ENCODE measurements at regions not wholly inside any gene's neighbourhood (a gene's known extent, or its start where the extent isn't known, plus 50 kb on each side); places are given as distances from the start of the nearest gene placed in this dataset.

DNA sequence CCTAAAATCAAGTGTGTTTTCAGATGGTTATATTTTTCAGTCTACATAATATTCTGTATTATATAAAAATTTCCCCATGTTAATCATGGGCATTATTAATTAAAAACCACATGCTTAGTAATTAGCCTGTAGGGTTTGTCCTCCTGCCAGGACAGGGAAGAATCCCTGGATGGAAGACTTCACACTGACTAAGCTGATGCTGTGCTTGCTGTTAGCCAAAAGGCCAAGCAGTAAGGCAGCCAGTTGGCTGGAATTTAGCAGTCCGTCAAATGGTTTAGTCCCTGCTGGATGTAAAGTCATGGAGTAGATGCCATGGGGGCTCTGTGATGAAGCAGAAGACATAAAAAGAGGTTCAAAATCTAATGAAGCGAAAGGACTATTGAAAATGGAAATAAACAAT is 168.0 kb upstream of the OBI1 start:
- Histone ChIP-seq H3K27me3 (ENCODE audit: insufficient read depth, low read depth, low read length) (no peaks in the 10 kb centered on the region), H3K9me3 (ENCODE audit: low read length) (no peaks in the 10 kb centered on the region)
- TF ChIP-seq, protein P1, sequence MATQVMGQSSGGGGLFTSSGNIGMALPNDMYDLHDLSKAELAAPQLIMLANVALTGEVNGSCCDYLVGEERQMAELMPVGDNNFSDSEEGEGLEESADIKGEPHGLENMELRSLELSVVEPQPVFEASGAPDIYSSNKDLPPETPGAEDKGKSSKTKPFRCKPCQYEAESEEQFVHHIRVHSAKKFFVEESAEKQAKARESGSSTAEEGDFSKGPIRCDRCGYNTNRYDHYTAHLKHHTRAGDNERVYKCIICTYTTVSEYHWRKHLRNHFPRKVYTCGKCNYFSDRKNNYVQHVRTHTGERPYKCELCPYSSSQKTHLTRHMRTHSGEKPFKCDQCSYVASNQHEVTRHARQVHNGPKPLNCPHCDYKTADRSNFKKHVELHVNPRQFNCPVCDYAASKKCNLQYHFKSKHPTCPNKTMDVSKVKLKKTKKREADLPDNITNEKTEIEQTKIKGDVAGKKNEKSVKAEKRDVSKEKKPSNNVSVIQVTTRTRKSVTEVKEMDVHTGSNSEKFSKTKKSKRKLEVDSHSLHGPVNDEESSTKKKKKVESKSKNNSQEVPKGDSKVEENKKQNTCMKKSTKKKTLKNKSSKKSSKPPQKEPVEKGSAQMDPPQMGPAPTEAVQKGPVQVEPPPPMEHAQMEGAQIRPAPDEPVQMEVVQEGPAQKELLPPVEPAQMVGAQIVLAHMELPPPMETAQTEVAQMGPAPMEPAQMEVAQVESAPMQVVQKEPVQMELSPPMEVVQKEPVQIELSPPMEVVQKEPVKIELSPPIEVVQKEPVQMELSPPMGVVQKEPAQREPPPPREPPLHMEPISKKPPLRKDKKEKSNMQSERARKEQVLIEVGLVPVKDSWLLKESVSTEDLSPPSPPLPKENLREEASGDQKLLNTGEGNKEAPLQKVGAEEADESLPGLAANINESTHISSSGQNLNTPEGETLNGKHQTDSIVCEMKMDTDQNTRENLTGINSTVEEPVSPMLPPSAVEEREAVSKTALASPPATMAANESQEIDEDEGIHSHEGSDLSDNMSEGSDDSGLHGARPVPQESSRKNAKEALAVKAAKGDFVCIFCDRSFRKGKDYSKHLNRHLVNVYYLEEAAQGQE (IDR thresholded peaks at IDR 0.05; ENCODE audit: borderline replicate concordance), result no peak
- TF ChIP-seq EZH2 (IDR thresholded peaks at IDR 0.05; ENCODE audit: borderline replicate concordance, insufficient read depth, low read length, poor library complexity, severe bottlenecking) (no peak), EP300 (conservative IDR thresholded peaks at IDR 0.05; ENCODE audit: poor library complexity, severe bottlenecking) (no peak), POLR2AphosphoS5 (IDR thresholded peaks at IDR 0.05) (no peak)

DNA sequence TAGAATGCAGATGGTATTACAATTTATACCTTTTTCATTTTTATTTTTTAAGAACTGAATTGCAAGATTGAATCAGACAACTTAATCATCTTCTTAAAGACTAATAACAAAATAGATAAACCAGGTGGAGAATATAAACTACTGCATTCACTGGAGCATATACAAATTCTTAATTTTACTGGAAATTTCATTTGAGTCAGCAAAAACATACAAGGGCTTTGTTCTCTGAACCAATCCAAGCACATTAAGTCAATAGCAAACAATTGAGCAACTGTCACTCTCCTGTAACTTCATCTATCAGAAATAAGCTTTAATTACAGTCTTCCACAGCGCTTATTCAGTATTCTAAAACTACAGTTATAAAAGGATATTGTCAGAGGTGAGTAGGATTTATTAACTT is 167.4 kb upstream of the OBI1 start:
- Histone ChIP-seq H3K79me2 (replicated peaks; ENCODE audit: insufficient read depth, low read length) (no peaks in the 10 kb centered on the region), H3K36me3 (ENCODE audit: insufficient read depth, low read length) (no peaks in the 10 kb centered on the region), H2AFZ (ENCODE audit: low read depth, low read length) (no peak overlapping the region), H4K20me1 (ENCODE audit: insufficient read depth) (no peaks in the 10 kb centered on the region), H3F3A (ENCODE audit: insufficient read depth, low read length, poor library complexity, severe bottlenecking) (no peaks in the 10 kb centered on the region), H3K27me3 (ENCODE audit: insufficient read depth, low read depth, low read length) (no peaks in the 10 kb centered on the region), H3K9me3 (ENCODE audit: low read length) (no peaks in the 10 kb centered on the region), H3K9me2 (ENCODE audit: insufficient read depth, low read length) (no peaks in the 10 kb centered on the region), H3K9ac (ENCODE audit: low read length) (no peak overlapping the region), H3K27ac (ENCODE audit: low read length) (no peak overlapping the region), H3K4me3 (ENCODE audit: low read length) (no peak overlapping the region), H3K4me2 (ENCODE audit: low read length) (no peak overlapping the region)
- TF ChIP-seq TAF1 (IDR thresholded peaks at IDR 0.05; ENCODE audit: low read depth) (no peak), RAD21 (conservative IDR thresholded peaks at IDR 0.05) (no peak), EZH2 (IDR thresholded peaks at IDR 0.05; ENCODE audit: borderline replicate concordance, insufficient read depth, low read length, poor library complexity, severe bottlenecking) (no peak), SMC3 (conservative IDR thresholded peaks at IDR 0.05; ENCODE audit: poor library complexity) (no peak), MXI1 (conservative IDR thresholded peaks at IDR 0.05; ENCODE audit: poor library complexity, severe bottlenecking) (no peak), EP300 (conservative IDR thresholded peaks at IDR 0.05; ENCODE audit: poor library complexity, severe bottlenecking) (no peak), POLR2AphosphoS5 (IDR thresholded peaks at IDR 0.05) (no peak)
- TF ChIP-seq, protein P2, sequence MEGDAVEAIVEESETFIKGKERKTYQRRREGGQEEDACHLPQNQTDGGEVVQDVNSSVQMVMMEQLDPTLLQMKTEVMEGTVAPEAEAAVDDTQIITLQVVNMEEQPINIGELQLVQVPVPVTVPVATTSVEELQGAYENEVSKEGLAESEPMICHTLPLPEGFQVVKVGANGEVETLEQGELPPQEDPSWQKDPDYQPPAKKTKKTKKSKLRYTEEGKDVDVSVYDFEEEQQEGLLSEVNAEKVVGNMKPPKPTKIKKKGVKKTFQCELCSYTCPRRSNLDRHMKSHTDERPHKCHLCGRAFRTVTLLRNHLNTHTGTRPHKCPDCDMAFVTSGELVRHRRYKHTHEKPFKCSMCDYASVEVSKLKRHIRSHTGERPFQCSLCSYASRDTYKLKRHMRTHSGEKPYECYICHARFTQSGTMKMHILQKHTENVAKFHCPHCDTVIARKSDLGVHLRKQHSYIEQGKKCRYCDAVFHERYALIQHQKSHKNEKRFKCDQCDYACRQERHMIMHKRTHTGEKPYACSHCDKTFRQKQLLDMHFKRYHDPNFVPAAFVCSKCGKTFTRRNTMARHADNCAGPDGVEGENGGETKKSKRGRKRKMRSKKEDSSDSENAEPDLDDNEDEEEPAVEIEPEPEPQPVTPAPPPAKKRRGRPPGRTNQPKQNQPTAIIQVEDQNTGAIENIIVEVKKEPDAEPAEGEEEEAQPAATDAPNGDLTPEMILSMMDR (IDR thresholded peaks at IDR 0.05; ENCODE audit: poor library complexity, severe bottlenecking), result no peak
- TF ChIP-seq, protein P1 (IDR thresholded peaks at IDR 0.05; ENCODE audit: borderline replicate concordance), result no peak

More for the DNA sequence above, 168.0 kb upstream of the OBI1 start:
- Histone ChIP-seq H2AFZ (ENCODE audit: low read depth, low read length) (no peak overlapping the region), H3K27ac (ENCODE audit: low read length) (no peak overlapping the region), H3K36me3 (ENCODE audit: insufficient read depth, low read length) (no peaks in the 10 kb centered on the region), H4K20me1 (ENCODE audit: insufficient read depth) (no peaks in the 10 kb centered on the region), H3K9me2 (ENCODE audit: insufficient read depth, low read length) (no peaks in the 10 kb centered on the region), H3F3A (ENCODE audit: insufficient read depth, low read length, poor library complexity, severe bottlenecking) (no peaks in the 10 kb centered on the region), H3K79me2 (replicated peaks; ENCODE audit: insufficient read depth, low read length) (no peaks in the 10 kb centered on the region), H3K4me2 (ENCODE audit: low read length) (no peak overlapping the region), H3K4me3 (ENCODE audit: low read length) (no peak overlapping the region), H3K9ac (ENCODE audit: low read length) (no peak overlapping the region)
